Mesenchymal stem cell (in vitro differentiated cells and primary cell): ENCODE measurements at regions not wholly inside any gene's neighbourhood (a gene's known extent, or its start where the extent isn't known, plus 50 kb on each side); places are given as distances from the start of the nearest gene placed in this dataset.

Experiments used
- DNase-seq: peaks from one replicate; pipeline ENCODE4 v3.0.0-alpha.2; 2013
- H2AFZ ChIP-seq: one replicate; pipeline ENCODE4 v1.6.1; 2013; ENCODE audit warnings: low read depth, mild to moderate bottlenecking, control low read depth, inconsistent platforms, low read length, moderate library complexity
- H2AK5ac ChIP-seq: 2 replicates; pipeline ENCODE4 v1.6.1; 2013; ENCODE audit warnings: low read length, moderate library complexity, mild to moderate bottlenecking, inconsistent platforms; ENCODE audit not compliant: severe bottlenecking
- H2BK120ac ChIP-seq: one replicate; pipeline ENCODE4 v1.6.1; 2013; ENCODE audit warnings: low read depth, mild to moderate bottlenecking, inconsistent platforms, low read length, moderate library complexity
- H2BK12ac ChIP-seq, 2 experiments: one replicate each; pipeline ENCODE4 v1.6.1; 2013; ENCODE audit warnings: inconsistent platforms in 2 of 2, low read length in 2 of 2, mild to moderate bottlenecking in 2 of 2, moderate library complexity in 2 of 2, control low read depth in 1 of 2
- H2BK15ac ChIP-seq: one replicate; pipeline ENCODE4 v1.6.1; 2013; ENCODE audit warnings: mild to moderate bottlenecking, low read depth, inconsistent platforms; ENCODE audit not compliant: poor library complexity, severe bottlenecking
- H2BK5ac ChIP-seq: 2 replicates; pipeline ENCODE4 v1.6.1; 2013; ENCODE audit warnings: low read depth, mild to moderate bottlenecking, low read length, control low read depth, inconsistent platforms; ENCODE audit not compliant: poor library complexity, severe bottlenecking
- H3K14ac ChIP-seq, 2 experiments: one replicate each; pipeline ENCODE4 v1.6.1; 2013; ENCODE audit warnings: inconsistent platforms in 2 of 2, low read length in 2 of 2, control low read depth in 1 of 2, mild to moderate bottlenecking in 1 of 2, moderate library complexity in 1 of 2
- H3K18ac ChIP-seq, 2 experiments: one replicate each; pipeline ENCODE4 v1.6.1; 2013; ENCODE audit warnings: inconsistent platforms in 2 of 2, low read length in 2 of 2, control low read depth in 1 of 2, low read depth in 1 of 2, mild to moderate bottlenecking in 1 of 2
- H3K23ac ChIP-seq, 2 experiments: one replicate each; pipeline ENCODE4 v1.6.1; 2013; ENCODE audit warnings: inconsistent platforms in 2 of 2, low read length in 2 of 2, mild to moderate bottlenecking in 2 of 2, moderate library complexity in 2 of 2, control low read depth in 1 of 2
- H3K27ac ChIP-seq: 2 replicates; pipeline ENCODE4 v1.5.1; 2013; ENCODE audit warnings: mild to moderate bottlenecking, moderate library complexity, low read length, control low read depth, inconsistent platforms; ENCODE audit not compliant: poor library complexity, severe bottlenecking
- H3K27me3 ChIP-seq, 2 experiments: 2 replicates each; pipeline versions ENCODE4 v1.6.1 to v1.7.0; 2013; ENCODE audit warnings: low read length in 2 of 2, mild to moderate bottlenecking in 2 of 2, moderate library complexity in 2 of 2, control low read depth in 1 of 2, inconsistent platforms in 1 of 2; ENCODE audit not compliant: control insufficient read depth in 1 of 2, insufficient read depth in 1 of 2
- H3K36me3 ChIP-seq, 2 experiments: 2 replicates each; pipeline versions ENCODE4 v1.6.1 to v1.7.0; 2013; ENCODE audit warnings: low read length in 2 of 2, control low read depth in 1 of 2, inconsistent platforms in 1 of 2, low read depth in 1 of 2, mild to moderate bottlenecking in 1 of 2; ENCODE audit not compliant: insufficient read depth in 2 of 2, control insufficient read depth in 1 of 2
- H3K4ac ChIP-seq, 2 experiments: one replicate each; pipeline ENCODE4 v1.6.1; 2013; ENCODE audit warnings: inconsistent platforms in 2 of 2, low read length in 2 of 2, mild to moderate bottlenecking in 2 of 2, moderate library complexity in 2 of 2, control low read depth in 1 of 2, low read depth in 1 of 2
- H3K4me1 ChIP-seq: 2 replicates; pipeline ENCODE4 v1.6.1; 2013; ENCODE audit warnings: low read depth, low read length, control low read depth; ENCODE audit not compliant: control insufficient read depth, insufficient read depth
- H3K4me2 ChIP-seq: 2 replicates; pipeline ENCODE4 v1.6.1; 2013; ENCODE audit warnings: low read length, mild to moderate bottlenecking, inconsistent platforms; ENCODE audit not compliant: poor library complexity, severe bottlenecking
- H3K4me3 ChIP-seq, 2 experiments: 2 replicates each; pipeline versions ENCODE4 v1.5.1 to v1.7.0; 2013; ENCODE audit warnings: low read length in 2 of 2, mild to moderate bottlenecking in 2 of 2, control low read depth in 1 of 2, low read depth in 1 of 2; ENCODE audit not compliant: insufficient read depth in 1 of 2
- H3K79me1 ChIP-seq: replicated peaks from 2 replicates; pipeline ENCODE4 v1.6.1; 2013; ENCODE audit warnings: mild to moderate bottlenecking, control low read depth, low read length, inconsistent platforms; ENCODE audit not compliant: poor library complexity, severe bottlenecking
- H3K9ac ChIP-seq: 2 replicates; pipeline ENCODE4 v1.7.0; 2013; ENCODE audit warnings: mild to moderate bottlenecking, low read length, moderate library complexity
- H3K9me3 ChIP-seq: 2 replicates; pipeline ENCODE4 v1.7.0; 2013; ENCODE audit warnings: mild to moderate bottlenecking, low read length; ENCODE audit not compliant: control insufficient read depth
- H4K8ac ChIP-seq: one replicate; pipeline ENCODE4 v1.6.1; 2013; ENCODE audit warnings: inconsistent platforms, mild to moderate bottlenecking, low read length, moderate library complexity
- H4K91ac ChIP-seq: one replicate; pipeline ENCODE4 v1.6.1; 2013; ENCODE audit warnings: mild to moderate bottlenecking, low read length, inconsistent platforms
- WGBS: methylation state at CpG from one replicate; pipeline ENCODE4 v1.1.7; 2013; ENCODE audit warnings: mixed read lengths; 5-methylcytosine and 5-hydroxymethylcytosine counted together

DNA sequence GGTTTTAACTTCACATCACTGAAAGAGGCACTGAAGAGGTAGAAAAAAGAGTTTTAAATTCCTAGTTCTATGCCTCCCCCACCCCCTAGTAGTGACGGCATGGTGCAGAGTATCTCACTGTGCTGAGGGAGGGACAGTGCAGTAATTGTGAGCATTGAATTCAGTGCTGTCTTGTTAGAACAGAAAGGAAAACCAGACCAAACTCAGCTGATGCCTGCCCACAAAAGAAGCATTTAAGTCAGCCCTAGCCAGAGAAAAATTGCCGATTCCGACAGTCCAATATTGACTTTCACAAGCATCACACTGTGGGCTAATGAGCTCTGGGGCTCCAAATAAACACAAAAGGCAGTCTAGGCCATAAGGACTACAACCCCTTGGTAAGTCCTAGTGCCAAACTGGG lies 417.7 kb downstream of the AR start:
- Histone ChIP-seq H3K27ac (no peak overlapping the region), H2AK5ac (no peak overlapping the region), H2AFZ (no peak overlapping the region), H3K4ac (no peak overlapping the region), H3K23ac (no peak overlapping the region), H2BK120ac (no peak overlapping the region), H3K36me3 (no peaks in the 10 kb centered on the region), H3K79me1 (no peaks in the 10 kb centered on the region), H3K4me3 (no peak overlapping the region), H3K4me2 (no peak overlapping the region), H4K91ac (no peak overlapping the region), H4K8ac (no peak overlapping the region), H2BK12ac (no peak overlapping the region), H3K9ac (no peak overlapping the region), H3K9me3 (peaks cover 4% of the 10 kb centered on the region), H3K14ac (no peak overlapping the region), H2BK5ac (no peak overlapping the region), H3K4me1 (no peaks in the 10 kb centered on the region), H3K27me3 (peaks cover 0 to 3% of the 10 kb centered on the region in 2 experiments), H2BK15ac (no peak overlapping the region), H3K18ac (no peak overlapping the region)
- no peak for DNase-seq
- WGBS, result 87% methylated on average over 3 of the region's 3 CpGs
